IPS DF 4.7 (cell line): ENCODE measurements at regions not wholly inside any gene's neighbourhood (a gene's known extent, or its start where the extent isn't known, plus 50 kb on each side); places are given as distances from the start of the nearest gene placed in this dataset.

Source experiments
- DNase-seq: peaks from one replicate; pipeline ENCODE4 v3.0.0-alpha.2; 2013; ENCODE audit warnings: low spot score; ENCODE audit errors: extremely low read depth

DNA sequence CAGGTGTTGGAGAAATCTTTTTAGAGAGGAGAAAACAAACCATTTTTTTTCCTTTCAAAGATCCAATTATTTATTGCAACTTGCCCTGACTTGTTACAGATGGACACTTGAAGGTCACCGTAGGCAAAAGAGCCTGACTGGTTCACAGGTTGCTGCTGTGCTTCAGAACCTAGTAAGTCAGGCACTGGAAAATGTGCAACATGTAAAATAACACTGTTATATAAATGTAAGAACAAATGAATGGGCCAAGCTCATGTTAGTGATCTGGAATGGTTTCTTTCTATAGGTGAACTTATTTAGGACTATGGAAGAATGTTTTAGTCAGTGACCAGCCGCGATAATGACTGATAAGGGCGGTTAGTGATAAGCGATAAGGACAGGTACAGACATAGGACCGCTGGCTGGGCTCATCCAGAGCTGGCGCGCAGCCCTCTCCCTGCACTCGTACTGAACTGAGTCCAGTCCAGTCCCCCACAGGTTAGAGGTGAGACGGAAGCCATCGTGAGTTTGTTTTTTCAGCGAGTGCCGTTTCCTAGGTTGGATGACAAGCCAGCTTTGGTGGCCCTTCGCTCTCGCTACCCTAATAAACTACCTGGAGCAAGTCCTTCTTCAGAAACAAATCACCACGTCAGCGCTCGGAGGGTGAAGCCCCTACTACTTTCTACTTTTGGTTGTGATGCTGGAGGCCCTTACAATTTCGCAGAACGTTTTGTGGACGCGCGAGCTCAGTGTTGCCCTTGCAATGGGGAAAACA, 94.4 kb upstream of the PRDM1 start:
- DNase-seq: no peak

DNA sequence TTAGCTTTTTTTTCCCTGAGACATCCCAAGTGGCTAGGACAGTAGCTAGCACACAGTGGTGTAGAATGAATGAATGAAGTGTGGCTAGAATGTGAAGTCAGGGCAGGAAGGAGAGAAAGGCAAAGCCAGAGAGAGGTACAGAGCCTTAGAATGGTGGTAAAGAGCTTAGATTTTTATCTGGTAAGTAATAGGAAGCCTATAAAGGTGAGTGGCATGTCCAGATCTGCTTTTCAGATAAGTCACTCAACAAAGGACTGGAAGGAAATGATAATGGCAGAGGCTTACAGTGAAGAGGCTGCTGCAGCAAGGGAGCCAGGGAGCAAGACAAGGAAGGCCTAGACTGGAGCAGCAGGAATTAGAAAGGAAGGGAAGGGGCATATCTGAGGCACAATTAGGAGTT, 96.0 kb upstream of the PRDM1 start:
- DNase-seq: no peak

DNA sequence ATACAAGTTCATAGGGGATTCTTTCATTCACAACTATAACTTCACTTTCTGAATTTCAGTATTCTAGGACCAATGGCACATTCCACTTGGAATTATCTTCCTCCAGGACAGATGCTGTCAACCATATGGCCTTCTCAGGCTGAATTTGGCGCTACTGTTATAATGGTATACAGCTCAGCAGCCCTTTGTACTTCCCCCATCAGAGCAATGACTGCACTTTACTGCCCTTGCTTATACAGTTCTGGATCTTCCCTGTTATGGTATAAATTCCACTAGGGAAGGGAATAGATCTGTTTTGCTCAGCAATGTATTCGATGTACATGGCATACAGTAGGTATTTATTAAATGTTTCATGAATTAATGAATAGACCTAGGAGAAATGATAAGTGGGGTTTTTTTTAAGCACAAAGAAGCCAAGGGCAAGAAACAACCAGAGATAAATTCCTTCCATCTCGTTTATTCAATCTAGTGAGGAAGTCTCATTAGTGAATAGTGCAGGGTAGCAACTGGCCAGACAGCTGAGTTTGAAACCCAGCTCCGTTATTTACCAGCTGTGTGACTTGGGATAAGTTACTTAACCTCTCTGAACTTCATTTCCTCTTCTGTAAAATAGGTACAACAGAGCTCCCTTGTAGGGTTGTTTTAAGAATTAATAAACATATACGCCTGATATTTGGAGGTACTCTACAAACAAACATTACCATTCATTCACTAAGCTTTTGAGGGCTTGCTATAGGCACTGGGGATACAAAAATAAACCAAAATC, 97.1 kb upstream of the PRDM1 start:
- no peak for DNase-seq

DNA sequence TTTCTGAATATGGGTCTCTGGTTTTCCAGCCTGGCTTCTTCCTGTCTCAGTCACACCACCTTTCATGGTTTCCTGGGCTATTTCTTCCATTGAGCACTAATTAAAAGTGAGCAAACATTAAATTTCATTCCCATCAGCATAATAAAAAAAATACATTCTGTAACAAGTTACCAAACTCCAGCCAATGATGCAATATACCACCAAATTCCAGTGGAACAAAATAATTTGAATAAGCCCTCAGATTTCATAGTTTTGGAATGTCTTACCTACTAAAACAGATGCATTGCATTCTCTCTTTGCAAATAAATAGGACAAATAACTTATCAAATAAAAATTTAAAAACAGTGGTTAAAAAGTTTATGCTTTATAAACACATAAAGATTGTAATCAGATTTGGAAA, 97.8 kb upstream of the PRDM1 start:
- no peak for DNase-seq

DNA sequence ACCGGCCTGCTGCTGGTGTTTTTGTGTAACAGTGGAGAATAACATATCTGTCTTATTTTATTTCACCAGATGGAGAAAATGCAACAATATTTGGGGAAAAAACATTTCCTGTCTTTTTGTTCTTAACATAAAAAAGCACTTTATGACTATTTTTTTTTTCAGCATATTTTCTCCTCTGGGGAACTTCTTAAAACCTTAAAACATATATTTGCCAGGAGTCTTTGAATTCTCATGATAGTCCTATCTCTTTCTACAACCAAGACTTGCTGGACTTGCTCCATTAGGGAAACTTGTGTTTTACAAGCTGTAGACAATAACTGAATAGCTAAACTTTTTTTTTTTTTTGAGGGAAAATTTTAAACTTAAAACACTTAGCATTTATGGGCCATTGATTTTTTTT, 98.6 kb upstream of the PRDM1 start:
- DNase-seq: no peak

DNA sequence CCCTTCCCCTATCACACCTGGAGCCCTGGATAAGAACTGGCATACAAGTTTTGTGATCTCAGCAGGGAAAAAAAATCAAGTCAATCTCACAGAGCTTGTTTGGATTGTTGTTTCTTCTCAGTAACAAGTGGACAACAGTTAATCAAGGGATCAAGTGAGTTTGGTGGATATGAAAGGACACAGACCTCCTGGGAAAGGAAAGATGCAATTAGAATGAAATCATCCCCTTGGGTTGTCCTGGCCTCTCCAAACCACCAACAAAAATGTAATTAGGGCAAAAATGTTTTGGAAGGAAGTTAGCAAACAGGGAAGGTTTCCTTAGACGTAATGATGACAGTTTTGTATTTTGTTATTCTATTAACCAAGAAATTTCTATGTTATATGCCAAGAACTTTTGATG, 99.1 kb upstream of the PRDM1 start:
- DNase-seq: no peak

DNA sequence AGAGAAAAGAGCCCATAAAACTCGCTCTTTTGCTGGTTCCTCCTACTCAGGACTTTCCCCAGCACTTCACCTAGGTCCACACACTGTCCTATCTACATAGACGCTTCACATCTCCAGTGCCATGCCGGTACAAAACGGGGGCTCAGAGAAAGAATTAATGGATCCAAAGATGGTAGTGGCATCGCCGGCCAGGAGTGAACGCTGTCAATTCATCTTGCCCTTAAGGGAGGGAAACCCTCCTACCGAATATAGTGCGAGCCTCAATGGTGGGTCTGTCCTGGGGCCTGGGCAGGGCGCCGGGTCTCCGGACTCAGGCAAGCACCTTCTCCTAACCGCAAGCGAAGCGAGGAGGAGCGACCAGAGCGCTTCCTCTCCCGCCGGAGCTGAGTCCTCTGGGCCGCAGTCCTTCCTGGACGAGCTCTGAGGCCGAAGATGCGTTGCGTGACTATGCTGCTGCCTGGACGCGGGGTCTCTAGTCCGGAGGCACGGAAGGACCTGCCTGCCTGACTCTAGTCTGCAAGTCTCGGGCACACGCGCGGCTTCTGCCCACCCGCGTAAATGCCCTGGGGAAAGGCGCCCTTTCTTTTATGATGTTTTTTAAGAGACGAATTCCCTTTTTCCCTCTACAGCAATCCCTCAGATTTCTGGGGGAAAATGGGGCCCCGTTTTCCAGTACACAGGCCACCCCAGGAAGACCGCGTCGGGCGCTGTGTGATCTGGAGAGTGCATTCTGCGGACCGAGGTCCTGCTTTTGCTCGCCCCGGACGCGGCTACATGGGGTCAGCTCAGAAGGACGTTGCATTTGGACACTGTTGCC, 100.1 kb upstream of the PRDM1 start:
- DNase-seq: no peak

DNA sequence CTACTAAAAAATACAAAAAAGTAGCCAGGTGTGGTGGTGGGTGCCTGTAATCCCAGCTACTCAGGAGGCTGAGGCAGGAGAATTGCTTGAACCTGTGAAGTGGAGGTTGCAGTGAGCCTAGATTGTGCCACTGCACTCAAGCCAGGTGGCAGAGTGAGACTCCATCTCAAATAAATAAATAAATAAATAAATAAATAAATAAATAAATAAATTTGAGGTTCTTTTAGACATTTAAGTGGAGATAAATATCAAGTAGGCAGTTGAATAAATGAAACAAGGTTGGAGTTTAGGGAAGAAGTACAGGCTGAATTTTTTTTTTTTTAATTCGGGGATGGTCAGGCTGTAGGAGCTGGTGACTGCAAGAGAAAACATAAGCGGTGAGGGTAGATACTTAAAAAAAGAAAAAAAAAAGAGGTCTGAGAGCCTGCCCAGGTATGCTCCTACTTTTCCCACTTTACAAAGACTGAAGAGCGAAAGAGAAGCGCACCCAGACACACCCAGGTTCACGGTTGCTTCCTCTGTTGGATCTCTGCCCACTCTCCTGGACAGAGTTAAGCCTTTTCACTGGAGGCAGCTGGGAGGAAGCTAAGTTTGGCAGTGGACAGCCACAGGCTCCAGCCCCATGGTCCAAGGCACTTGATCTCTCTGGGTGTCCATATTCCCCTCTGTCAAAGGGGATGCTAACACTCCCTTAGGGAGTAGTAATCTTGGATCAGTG, 100.9 kb upstream of the PRDM1 start:
- no peak for DNase-seq

DNA sequence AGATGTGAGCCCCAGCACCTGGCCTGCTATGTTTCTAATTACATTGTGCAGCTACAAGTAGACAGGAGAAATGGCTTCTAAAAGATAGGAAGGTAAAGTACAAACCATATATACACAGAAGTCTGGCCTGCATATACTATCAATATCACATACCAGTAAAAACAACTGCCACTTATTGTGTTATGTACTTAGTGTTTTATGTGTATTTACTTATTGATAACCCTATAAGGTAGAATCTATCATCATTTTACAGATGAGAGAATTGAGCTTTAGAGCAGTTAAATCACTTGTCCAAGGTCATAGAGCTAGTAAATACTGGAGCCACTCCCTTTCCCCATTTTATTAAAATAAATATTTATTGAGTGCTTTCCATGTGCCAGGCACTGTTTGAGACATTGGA, 102.4 kb upstream of the PRDM1 start:
- DNase-seq: no peak

DNA sequence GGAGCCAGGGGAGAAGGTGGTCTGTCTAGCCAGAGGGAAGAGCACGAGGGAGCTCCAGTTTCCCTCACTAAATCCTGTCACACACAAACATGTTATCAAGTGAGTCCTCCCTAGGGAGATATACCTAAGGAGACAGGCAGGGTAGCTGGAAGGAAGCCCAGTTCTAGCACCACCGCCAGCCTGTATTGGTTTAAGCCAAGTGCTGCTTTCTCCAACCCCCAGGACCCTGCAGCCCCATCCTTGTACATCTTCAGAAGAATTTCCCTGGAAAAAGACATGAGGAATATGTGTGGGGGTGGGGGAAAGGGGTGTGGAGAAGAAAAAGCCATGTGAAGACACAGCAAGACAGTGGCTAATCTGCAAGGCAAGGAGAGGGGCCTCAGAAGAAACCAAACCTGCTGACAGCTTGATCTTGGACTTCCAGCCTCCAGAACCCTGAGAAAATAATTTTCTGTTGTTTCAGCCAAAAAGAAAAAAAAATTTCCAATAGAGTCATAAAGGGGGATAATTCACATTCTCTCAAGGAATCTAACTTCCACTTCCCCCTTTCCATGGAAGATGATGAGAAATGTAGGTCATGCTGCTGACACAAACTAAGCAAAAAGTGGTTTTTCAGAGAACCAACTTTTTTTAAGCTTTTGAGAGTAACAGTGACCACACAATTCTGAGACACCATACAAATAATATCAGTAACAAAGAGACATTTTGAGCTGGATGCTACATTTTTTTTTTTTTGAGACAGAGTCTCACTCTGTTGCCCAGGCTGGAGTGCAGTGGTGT, 103.2 kb upstream of the PRDM1 start:
- DNase-seq: no peak

DNA sequence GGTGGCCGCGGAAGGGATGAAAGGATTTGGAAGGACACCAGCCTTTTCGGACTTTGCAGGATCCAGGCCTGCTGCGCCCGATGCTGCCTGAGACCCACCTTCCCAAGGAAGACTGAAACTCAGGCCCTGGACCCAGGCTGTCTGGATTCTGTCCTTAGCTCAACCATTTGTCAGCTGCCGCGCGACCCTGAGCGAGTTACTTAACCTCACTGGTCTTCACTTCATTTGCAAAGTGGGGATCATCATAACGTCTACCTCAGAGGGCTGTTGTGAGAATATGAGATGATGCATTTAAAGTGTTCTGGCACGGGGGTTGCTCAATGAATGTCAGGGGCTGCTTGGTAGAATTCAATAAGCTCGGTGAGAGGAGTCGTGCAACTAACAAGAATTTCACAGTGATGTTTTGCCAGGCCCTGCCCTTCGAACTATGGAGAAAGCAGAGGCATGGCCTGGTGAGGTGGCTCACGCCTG, 104.2 kb upstream of the PRDM1 start:
- no peak for DNase-seq

DNA sequence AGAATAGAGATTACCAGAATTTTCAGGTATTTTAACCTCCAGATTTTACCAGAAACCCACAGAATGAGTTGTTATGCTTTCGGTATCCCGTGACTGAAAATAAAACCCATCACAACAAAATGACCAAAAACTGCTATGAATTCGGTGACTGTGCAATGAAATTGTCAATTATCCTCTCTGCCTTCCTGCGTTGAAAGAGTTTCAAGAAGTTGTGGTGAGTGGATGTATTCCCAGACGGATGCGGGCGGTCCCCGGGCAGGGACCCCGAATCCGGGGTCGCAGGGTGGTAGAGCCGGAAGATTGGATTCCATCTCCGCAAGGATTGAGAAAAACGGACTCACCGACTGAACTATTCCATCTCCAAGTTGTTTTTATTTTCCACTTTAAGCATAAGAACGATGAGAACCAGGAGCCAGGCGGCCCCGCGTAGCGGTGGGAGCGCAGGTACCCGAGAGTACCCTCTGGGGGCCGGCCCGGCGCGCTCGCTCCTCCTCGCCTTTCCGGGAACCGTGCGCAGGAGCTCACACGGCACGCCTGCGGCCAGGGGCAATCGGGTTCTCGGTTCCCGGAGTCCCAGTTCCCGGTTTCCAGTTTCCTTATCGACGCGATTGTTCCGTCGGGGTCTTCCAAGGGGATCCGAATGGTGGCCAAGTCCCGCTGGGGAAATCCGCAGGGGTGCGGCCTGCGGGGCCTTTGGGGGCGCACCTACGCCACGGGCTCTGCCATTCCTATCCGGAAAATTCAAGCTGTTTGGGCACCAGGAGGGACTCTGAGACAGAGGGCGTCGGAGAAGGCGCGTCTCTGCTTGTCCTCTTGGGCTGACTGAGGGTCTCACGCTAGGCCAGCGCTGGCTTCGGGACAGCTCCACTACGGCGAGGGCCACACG, 104.9 kb upstream of the PRDM1 start:
- no peak for DNase-seq

DNA sequence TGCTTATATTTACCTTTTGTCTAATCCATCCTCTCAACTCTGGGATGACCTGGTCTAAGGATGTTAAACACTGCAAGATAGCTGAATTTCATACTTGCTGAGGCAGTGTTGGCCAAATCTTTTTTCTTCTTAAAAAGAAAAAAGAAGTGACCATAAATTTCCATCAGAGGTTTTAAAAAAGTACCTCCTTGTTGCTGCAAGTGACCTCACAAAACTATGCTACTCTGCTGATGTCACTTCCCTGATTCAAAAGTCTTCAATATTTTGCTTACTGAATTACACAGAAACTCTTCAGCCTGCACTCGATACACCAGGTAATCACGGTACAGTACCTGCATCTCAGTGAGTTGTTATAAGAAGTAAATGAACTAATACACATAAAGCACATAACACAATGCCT, 107.2 kb upstream of the PRDM1 start:
- no peak for DNase-seq

DNA sequence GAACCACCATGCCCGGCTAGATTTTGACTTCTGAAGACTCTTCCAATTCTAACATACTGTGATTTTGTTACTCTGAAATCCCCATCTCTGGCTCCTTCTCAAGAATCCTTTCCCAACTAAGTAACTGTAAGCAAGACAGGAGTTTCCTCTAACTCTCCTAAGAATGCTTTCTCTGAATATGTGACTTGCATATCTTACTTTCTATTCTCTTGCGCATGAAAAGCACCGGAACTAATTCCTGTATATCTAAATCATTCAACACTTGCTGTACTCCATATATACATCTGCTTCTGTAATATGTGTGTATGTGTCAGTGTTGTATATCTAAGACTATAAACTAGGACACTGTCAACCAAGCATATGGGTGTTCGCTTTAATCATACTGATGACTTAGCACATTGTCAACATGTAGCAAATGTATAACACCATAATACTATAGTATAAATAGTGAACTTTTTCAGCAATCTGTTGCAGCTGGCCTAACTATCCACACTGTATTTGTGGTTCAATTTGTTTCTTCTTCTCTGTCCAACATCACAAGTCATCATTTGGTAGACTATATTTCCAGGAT, 108.1 kb upstream of the PRDM1 start:
- DNase-seq: no peak

DNA sequence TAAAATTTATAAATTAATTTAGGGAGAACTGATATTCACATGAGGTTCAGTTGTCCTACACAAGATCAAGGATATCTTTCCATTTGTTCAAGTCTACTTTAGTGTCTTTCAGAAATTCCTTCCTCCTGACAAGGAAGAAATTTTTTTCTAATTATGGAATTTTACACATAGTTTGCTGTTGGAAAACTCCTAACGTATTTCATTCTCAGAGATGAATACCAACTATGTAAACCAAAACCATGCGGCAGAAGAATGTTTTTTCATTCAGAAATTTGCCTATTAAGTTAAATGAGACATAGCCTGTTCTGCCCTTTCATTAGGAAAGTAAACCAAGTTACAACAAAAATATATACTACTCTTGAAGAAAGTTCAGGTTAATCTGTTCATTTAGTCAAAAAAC, 111.2 kb upstream of the PRDM1 start:
- no peak for DNase-seq

DNA sequence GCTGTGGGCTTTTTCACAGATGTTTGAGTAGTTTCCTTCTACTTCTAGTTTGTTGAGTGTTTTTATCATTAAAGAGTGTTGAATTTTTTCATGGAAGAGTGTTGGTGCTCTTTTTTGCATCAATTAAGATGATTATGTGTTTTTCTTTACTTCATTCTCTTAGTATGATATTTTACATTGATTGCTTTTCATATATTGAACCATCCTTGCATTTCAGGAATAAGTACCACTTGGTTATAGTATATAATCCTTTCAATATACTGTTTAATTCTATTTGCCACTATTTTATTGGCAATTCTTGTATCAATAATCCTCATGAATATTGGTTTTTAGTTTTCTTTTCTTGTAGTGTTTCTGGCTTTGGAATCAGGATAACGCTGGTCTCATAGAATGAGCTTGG, 113.7 kb upstream of the PRDM1 start:
- DNase-seq: no peak

DNA sequence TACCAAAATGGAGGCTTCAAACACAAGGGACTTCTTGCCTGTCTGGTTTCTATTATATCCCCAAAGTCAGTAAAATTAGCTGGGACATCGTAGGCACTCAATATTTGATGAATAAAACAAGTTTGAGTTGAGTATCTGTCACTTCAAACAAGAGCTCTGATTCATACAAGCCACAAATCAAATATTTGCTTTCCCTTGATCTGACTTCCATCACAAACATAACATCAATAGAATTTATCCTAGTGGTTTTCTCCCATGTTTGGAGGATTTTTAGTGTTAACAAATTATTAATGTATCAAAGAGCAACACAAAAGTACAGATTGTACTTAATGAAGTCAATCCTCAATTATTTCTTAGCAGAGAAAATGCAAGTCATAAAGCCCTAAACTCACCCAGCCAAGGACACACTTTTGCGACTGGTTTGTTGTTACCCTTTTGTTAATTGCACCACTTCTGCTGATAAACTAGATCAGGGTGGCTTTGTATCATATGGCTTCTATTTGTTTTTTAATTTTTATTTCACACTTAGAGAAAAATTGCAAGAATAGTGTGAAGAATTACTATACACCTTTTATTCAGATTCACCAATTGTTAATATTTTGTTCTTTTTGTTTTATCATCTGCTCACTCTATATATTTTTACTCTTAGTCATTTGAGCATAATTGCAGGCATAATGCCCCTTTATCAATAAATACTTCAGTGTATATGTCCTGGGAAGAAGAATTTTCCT, 117.4 kb upstream of the PRDM1 start:
- no peak for DNase-seq

DNA sequence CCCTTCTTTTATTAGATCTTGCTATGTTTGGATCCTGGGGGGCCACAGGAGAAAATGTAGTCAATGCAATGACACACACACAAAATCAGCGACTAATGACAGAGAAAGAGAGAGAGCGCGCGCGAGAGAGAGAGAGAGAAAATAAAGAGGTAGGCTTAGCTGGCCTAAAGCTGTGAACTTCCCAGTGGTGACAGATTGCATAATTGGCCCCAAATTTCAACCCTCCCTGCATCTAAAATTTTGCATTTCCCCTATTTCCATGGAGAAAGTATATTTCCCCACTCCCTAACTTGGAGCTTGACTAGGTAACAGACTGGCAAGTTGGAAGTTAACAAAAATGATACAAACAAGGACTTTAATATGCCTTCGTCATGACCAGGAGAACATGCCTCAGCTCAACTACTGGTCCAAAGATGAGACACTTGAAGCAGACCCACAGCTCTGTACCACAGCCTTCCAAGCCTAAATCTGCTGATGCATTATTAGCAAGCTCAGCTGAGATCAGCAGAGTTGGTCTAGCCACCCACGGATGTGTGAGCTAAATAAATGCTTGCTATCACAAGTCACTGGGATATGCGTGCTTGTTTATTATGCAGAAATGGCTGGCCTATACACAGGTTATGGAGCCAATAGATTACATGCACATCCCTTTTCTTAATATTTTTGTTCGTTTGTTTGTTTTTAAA, 118.1 kb upstream of the PRDM1 start:
- DNase-seq: no peak
